H1 (cell line): ENCODE measurements at regions not wholly inside any gene's neighbourhood (a gene's known extent, or its start where the extent isn't known, plus 50 kb on each side); places are given as distances from the start of the nearest gene placed in this dataset.

Experiments
- CBX5 ChIP-seq: fragments of 300-800, 300-1000 bp; sonication (generic); IDR thresholded peaks from 2 replicates; pipeline ENCODE4 v1.7.1; 2016; ENCODE audit warnings: antibody characterized with exemption, low read length, low read depth
- CTCF ChIP-seq, 3 experiments: IDR thresholded peaks; 1 replicate in 2 of 3; 2 replicates in 1 of 3; pipeline versions ENCODE4 v1.5.1 to v1.6.1; 2011; ENCODE audit warnings: low read length in 3 of 3, mild to moderate bottlenecking in 3 of 3, inconsistent platforms in 2 of 3, low read depth in 1 of 3, moderate library complexity in 1 of 3; ENCODE audit not compliant: insufficient read depth in 1 of 3; ENCODE audit errors: control extremely low read depth in 1 of 3
- TBP ChIP-seq: IDR thresholded peaks from 2 replicates; pipeline ENCODE4 v1.6.1; 2011; ENCODE audit warnings: low read depth, low read length, improper control_type of control experiment

GRCh38 chr5:71874521-71874920, 155.4 kb downstream of the CARTPT start (continued):
- no peak for TF ChIP-seq CTCF (IDR thresholded peaks at IDR 0.05; ENCODE audit: control extremely low read depth in 1 of 3, insufficient read depth in 1 of 3, low read depth in 1 of 3, low read length in 3 of 3)
- TF ChIP-seq TBP = no peak
- TF ChIP-seq CBX5 = no peak
